Activated T-helper 17 cell treated with anti-CD3 and anti-CD28 coated beads, Interleukin-2, amount 50 U/mL, for 72 hours (primary cell): ENCODE measurements at regions not wholly inside any gene's neighbourhood (a gene's known extent, or its start where the extent isn't known, plus 50 kb on each side); places are given as distances from the start of the nearest gene placed in this dataset.
"Not testable (repeated sequence)": the region's sequence is repeated elsewhere in the genome, so short reads cannot be mapped to it uniquely, and the experiment has no call there.

Source experiments
- ATAC-seq: fragments of 150-1000 bp; cut with Tn5 transposase; replicated peaks from 2 replicates; pipeline ENCODE4 v1.10.0; 2021; ENCODE audit warnings: mild to moderate bottlenecking, moderate library complexity
- H3K27ac Mint-ChIP-seq: one replicate; pipeline ENCODE4 v1.8.0; 2022; ENCODE audit warnings: mixed read lengths
- H3K27me3 Mint-ChIP-seq: one replicate; pipeline ENCODE4 v1.8.0; 2022; ENCODE audit warnings: mixed read lengths
- H3K36me3 Mint-ChIP-seq: one replicate; pipeline ENCODE4 v1.8.0; 2022; ENCODE audit warnings: low read depth, mild to moderate bottlenecking, mixed read lengths
- H3K4me1 Mint-ChIP-seq: one replicate; pipeline ENCODE4 v1.8.0; 2022; ENCODE audit warnings: mixed read lengths
- H3K4me3 Mint-ChIP-seq: one replicate; pipeline ENCODE4 v1.8.0; 2022; ENCODE audit warnings: mild to moderate bottlenecking, mixed read lengths
- H3K9me3 Mint-ChIP-seq: one replicate; pipeline ENCODE4 v1.8.0; 2022; ENCODE audit warnings: mixed read lengths

DNA sequence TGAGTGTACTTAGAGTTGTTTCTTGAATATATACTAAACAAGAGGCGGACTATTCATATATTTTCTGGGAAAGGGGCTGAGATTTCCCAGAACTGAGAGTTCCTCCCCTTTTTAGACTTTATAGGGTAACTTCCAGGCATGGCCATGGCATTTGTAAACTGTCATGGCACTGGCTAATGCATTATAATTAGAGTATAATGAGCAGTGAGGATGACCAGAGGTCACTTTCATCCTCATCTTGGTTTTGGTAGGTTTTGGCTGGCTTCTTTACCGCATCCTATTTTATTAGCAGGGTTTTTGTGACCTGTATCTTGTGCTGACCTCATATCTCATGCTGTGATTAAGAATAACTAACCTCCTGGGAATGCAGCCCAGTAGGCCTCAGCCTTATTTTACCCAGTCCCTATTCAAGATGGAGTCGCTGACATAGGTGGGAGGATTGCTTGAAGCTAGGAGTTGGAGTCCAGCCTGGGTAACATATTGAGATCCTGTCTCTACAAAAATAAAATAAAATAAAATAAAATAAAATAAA is 91.4 kb downstream of the MOBP start:
- H3K4me1 Mint-ChIP-seq, result no peaks in the 10 kb centered on the region
- no peaks in the 10 kb centered on the region for H3K36me3 Mint-ChIP-seq
- H3K4me3 Mint-ChIP-seq, result no peak overlapping the region
- no peak overlapping the region for H3K27ac Mint-ChIP-seq
- H3K27me3 Mint-ChIP-seq, result peaks cover 4% of the 10 kb centered on the region
- no peak for ATAC-seq
- H3K9me3 Mint-ChIP-seq, result peaks cover 4% of the 10 kb centered on the region

DNA sequence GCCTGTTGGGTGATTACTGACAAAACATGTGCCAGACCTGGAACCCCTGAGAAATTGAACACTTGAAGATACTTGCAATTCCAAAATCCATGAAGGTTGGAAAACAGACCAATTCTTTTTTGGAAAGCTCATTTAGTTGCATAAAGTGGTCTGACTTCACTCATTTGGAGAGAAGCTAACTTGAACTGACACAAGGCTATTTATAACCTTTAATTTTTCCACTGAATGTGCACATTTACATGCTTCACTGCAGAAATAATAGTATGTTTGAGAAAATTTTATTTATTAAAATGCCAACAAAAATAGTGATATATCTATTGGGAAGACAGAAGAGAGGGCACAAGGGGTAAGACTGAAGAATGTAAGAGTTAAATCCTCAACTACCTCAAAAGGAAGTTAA is 92.1 kb downstream of the MOBP start:
- Mint-ChIP-seq H3K4me3 (no peak overlapping the region), H3K27ac (no peak overlapping the region)

DNA sequence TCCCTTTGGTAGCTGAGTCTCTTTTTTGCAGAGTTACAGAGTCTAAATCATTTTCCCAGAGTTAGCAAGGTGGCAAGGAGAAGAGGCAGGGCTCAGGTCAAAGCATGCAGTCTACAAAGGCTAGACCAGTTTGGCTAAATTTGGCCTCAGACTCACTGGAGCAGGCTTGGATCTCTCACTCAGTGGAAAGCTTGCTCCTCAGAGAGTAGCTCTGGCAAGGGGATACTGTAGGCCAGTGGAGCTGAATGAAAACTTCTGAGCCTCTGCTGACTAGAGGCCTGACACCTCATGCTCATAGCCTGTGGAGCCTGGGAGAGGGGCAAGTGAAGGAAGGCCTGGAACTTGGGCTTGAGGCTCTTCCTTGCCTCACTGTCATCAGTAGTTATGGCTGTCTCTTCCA is 101.0 kb downstream of the MOBP start:
- no peak for ATAC-seq
- Mint-ChIP-seq H3K4me1 (no peaks in the 10 kb centered on the region), H3K27me3 (peaks cover 9% of the 10 kb centered on the region), H3K9me3 (no peaks in the 10 kb centered on the region), H3K36me3 (no peaks in the 10 kb centered on the region), H3K27ac (no peak overlapping the region), H3K4me3 (no peak overlapping the region)

More for the DNA sequence above, 92.1 kb downstream of the MOBP start:
- H3K9me3 Mint-ChIP-seq, result no peaks in the 10 kb centered on the region
- no peaks in the 10 kb centered on the region for H3K36me3 Mint-ChIP-seq
- no peak for ATAC-seq
- peaks cover 4% of the 10 kb centered on the region for H3K27me3 Mint-ChIP-seq
- H3K4me1 Mint-ChIP-seq, result no peaks in the 10 kb centered on the region

DNA sequence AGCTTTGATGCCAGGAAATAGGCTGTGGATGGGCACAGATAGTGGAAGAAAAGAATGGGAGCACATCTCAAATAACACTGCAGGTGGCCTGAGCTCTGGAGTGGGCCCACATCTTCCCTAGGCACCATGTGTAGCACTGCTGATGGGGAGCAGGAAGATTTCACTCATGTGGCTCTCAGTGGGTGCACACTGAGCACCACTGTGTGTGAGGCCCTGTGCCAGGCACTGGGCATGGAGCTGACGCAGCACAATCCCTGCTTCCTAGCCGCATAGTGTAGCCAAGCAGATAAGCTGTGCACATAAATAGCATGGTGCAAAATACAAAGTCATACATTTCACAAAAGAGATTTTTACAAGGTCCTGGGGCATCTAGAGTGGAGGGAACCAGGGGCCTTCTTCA is 101.6 kb downstream of the MOBP start:
- no peak overlapping the region for H3K27ac Mint-ChIP-seq
- no peaks in the 10 kb centered on the region for H3K36me3 Mint-ChIP-seq
- no peak overlapping the region for H3K4me3 Mint-ChIP-seq
- H3K27me3 Mint-ChIP-seq, result peaks cover 11% of the 10 kb centered on the region
- no peak for ATAC-seq
- H3K4me1 Mint-ChIP-seq, result no peaks in the 10 kb centered on the region
- no peaks in the 10 kb centered on the region for H3K9me3 Mint-ChIP-seq

DNA sequence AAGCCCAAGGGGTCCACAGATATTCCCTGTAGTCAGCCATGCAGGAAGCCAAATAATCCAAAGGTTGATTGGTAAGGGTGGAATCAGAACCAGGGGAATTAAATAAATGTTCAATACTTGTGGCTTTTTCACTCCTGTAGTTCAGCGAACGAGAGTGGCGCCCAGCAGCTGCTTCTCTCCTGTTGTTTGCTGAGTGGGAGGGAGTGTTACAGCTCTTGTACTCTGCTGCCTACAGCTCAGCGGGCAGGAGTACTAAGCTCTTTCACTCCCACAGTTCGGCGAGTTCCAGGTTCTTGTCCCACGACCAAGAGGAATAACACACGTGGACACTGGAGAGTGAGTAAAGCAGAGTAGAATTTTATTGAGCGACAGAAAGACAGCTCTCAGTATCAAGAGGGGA is 105.9 kb downstream of the MOBP start:
- H3K36me3 Mint-ChIP-seq, result no peaks in the 10 kb centered on the region
- H3K27ac Mint-ChIP-seq, result no peak overlapping the region
- H3K9me3 Mint-ChIP-seq, result no peaks in the 10 kb centered on the region
- ATAC-seq, result no peak
- H3K4me1 Mint-ChIP-seq, result no peaks in the 10 kb centered on the region
- no peak overlapping the region for H3K4me3 Mint-ChIP-seq
- peaks cover 8% of the 10 kb centered on the region for H3K27me3 Mint-ChIP-seq

DNA sequence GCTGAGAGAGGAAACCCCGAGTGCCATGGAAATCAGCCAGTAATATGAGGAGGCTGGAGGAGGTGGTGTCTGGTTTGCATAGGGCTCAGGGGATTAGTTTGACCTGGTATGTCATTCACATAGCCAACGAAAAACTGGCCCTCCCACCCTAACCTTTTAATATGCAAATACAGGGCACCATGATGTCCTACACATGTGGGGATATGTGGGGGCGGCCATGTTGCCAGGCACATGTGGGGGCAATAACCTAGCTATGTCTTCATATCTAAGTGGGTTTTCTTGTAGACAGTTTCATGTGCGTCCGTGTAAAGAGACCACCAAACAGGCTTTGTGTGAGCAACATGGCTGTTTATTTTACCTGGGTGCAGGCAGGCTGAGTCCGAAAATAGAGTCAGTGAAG is 110.1 kb downstream of the MOBP start:
- Mint-ChIP-seq H3K36me3 (no peaks in the 10 kb centered on the region), H3K27me3 (peaks cover 31% of the 10 kb centered on the region), H3K4me3 (no peak overlapping the region), H3K9me3 (no peaks in the 10 kb centered on the region), H3K27ac (no peak overlapping the region), H3K4me1 (no peaks in the 10 kb centered on the region)
- ATAC-seq, result no peak

DNA sequence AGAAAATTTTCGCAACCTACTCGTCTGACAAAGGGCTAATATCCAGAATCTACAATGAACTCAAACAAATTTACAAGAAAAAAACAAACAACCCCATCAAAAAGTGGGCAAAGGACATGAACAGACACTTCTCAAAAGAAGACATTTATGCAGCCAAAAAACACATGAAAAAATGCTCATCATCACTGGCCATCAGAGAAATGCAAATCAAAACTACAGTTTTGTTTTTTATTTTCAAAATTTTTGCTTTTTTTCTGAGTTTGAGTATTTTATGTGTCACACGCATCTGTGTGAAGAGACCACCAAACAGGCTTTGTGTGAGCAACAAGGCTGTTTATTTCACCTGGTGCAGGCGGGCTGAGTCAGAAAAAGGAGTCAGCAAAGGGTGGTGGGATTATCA is 118.7 kb downstream of the MOBP start:
- H3K27ac Mint-ChIP-seq, ATAC-seq, H3K4me3 Mint-ChIP-seq, H3K4me1 Mint-ChIP-seq, H3K9me3 Mint-ChIP-seq, H3K36me3 Mint-ChIP-seq: not testable (repeated sequence)
- H3K27me3 Mint-ChIP-seq, result peaks cover 11% of the 10 kb centered on the region

DNA sequence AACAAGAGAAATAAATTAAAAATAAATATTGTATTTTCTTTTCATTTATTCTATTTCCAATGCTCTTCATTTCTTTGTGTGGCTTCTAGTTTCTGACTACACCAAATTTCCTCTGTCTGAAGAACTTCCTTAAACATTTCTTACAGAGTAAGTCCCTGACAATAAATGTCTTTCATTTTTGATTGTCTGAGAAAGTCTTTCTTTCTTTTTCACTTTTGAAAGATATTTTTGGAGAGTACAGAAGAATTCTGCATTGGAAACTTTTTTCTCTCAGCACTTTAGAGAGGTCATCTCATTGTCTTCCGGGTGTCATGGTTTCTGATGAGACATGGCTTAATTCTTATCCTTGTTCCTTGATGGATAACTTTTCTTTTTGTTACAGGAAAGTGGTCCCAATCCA is 119.6 kb downstream of the MOBP start:
- peaks cover 4% of the 10 kb centered on the region for H3K27me3 Mint-ChIP-seq
- H3K4me3 Mint-ChIP-seq, result no peak overlapping the region
- H3K4me1 Mint-ChIP-seq, result no peaks in the 10 kb centered on the region
- H3K9me3 Mint-ChIP-seq, result no peaks in the 10 kb centered on the region
- H3K36me3 Mint-ChIP-seq, result no peaks in the 10 kb centered on the region
- ATAC-seq, result no peak
- no peak overlapping the region for H3K27ac Mint-ChIP-seq

DNA sequence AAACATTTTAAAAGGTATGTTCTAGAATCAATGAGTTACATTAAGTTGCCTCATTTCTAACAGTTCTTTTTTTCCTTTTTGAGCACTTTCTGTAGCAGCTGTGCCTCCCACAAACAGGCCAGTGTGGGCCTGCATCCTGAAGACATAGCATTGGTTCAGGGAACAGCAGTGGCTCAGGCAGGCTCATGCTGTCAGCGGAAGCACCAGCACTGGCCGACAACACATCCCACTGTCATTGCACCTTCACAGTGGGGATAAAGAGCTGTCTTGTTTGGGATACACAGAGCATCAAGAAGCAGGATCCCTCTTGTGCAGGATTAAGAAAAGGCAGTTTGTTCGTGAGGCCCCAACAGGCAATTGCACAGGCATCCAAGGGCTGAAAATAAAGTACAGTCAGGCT is 123.3 kb downstream of the MOBP start:
- no peaks in the 10 kb centered on the region for H3K4me1 Mint-ChIP-seq
- H3K9me3 Mint-ChIP-seq, result no peaks in the 10 kb centered on the region
- H3K27ac Mint-ChIP-seq, result no peak overlapping the region
- H3K36me3 Mint-ChIP-seq, result no peaks in the 10 kb centered on the region
- no peak overlapping the region for H3K4me3 Mint-ChIP-seq
- peaks cover 4% of the 10 kb centered on the region for H3K27me3 Mint-ChIP-seq
- ATAC-seq, result no peak

DNA sequence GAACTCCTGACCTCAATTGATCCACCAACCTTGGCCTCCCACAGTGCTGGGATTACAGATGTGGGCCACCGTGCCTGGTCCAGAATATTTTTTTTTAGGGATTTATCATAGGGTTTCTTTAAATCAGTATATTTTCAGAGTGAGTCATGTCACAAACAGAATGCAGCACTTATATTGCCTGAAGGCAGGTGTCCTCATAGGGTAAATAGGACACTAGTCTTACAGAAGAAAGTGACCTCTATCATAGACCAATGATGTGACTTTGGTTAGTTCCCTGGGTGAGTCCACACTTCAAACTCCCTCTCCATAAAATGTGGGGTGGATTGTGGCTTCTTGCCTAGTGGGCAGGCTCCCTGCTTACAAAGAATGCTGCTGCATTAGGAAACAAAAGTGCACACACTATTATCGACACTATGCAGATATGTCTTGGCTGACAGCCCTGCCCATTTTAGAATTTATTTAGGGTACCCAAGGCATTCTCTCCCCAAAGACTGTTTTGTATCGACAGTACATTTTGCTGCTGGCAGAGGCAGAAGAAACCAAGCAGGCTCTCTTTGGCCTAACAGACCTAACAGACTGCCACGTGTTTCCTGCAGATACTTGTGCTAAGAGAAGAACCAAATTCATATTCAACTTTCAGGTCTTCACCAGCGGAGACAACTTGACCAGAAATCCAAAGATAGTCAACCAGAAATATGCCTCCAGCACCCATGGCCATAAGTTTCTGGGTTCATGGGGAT is 125.0 kb downstream of the MOBP start:
- Mint-ChIP-seq H3K27ac (no peak overlapping the region), H3K4me1 (no peaks in the 10 kb centered on the region)

DNA sequence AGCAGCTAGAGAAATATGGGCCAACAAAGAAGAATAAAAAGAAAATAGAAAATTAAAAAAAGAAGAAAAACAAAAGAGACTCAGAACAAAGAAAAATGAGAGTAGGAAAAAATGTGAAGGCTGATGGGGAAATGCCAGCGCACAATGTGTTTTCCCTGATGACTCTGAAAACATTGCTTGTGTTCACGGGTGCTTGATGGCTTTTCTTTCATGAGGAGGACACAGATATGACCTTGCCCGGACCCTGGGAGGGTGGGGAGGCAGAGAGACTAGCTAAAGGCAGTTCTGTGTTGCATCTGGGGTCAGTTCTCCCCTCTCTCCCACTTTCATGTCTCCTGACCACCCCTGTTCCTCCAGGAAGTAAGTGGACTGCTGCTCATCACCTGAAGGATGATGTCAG is 125.9 kb downstream of the MOBP start:
- Mint-ChIP-seq H3K4me3 (no peak overlapping the region), H3K9me3 (no peaks in the 10 kb centered on the region), H3K27me3 (peaks cover 4% of the 10 kb centered on the region), H3K4me1 (no peaks in the 10 kb centered on the region), H3K27ac (no peak overlapping the region), H3K36me3 (no peaks in the 10 kb centered on the region)
- no peak for ATAC-seq

More for the DNA sequence above, 125.0 kb downstream of the MOBP start:
- Mint-ChIP-seq H3K9me3 (no peaks in the 10 kb centered on the region), H3K27me3 (peaks cover 4% of the 10 kb centered on the region), H3K36me3 (no peaks in the 10 kb centered on the region), H3K4me3 (no peak overlapping the region)
- no peak for ATAC-seq

DNA sequence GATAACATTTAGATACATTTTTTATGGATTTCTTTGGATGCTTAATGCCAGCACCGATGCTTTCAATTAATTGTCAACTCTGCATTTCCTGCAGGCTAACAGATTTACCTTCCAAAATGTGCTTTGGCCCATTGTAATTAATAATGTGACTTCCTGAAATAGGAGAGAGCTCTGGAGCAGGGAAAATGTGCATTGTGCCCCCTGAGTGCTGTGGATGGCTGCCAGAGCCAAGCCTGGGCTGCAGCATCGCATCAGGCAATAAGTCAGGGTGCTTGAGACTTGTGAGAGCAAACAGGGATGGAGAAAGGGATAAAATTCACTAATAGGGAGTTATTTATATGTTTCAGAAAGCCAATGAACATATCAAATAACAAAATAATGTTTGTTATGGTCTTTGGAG is 133.8 kb downstream of the MOBP start:
- Mint-ChIP-seq H3K4me3 (no peak overlapping the region), H3K9me3 (no peaks in the 10 kb centered on the region), H3K27ac (no peak overlapping the region), H3K4me1 (no peaks in the 10 kb centered on the region), H3K36me3 (no peaks in the 10 kb centered on the region), H3K27me3 (peaks cover 12% of the 10 kb centered on the region)
- ATAC-seq, result no peak

DNA sequence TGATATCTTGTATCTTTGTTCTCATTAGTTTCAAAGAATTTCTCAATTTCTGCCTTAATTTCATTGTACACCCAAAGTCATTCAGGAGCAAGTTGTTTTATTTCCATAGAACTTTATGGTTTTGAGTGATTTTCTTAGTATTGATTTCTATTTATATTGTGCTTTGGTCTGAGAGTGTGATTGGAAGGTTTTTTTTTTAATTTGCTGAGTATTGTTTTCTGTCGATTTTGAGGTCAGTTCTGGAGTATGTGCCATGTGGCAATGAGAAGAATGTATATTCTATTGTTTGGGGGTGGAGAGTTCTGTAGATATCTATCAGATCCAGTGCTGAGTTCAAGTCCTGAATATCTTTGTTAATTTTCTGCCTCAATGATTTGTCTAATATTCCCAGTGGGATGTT is 138.4 kb downstream of the MOBP start:
- Mint-ChIP-seq H3K4me3 (no peak overlapping the region), H3K9me3 (no peaks in the 10 kb centered on the region), H3K4me1 (no peaks in the 10 kb centered on the region), H3K27me3 (peaks cover 23% of the 10 kb centered on the region), H3K36me3 (no peaks in the 10 kb centered on the region), H3K27ac (no peak overlapping the region)
- no peak for ATAC-seq

DNA sequence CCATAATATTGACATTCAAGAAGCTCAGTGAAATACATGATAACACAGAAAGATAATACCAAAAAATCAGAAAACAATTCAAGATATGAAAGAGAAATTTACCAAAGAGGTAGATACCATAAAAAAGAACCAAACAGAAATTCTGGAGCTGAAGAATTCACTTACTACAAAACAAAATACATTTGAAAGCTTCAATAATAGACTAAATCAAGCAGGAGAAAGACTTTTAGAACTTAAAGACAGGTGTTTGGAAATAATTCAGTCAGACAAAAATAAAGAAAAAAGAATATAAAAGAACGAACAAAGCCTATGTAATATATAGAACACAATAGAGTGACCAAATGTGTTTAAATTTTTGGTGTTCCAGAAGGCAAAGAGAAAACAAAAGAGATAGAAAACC is 158.7 kb downstream of the MOBP start:
- Mint-ChIP-seq H3K4me1 (no peaks in the 10 kb centered on the region), H3K4me3 (no peak overlapping the region), H3K9me3 (peaks cover 13% of the 10 kb centered on the region), H3K36me3 (no peaks in the 10 kb centered on the region), H3K27me3 (peaks cover 10% of the 10 kb centered on the region), H3K27ac (no peak overlapping the region)
- no peak for ATAC-seq

DNA sequence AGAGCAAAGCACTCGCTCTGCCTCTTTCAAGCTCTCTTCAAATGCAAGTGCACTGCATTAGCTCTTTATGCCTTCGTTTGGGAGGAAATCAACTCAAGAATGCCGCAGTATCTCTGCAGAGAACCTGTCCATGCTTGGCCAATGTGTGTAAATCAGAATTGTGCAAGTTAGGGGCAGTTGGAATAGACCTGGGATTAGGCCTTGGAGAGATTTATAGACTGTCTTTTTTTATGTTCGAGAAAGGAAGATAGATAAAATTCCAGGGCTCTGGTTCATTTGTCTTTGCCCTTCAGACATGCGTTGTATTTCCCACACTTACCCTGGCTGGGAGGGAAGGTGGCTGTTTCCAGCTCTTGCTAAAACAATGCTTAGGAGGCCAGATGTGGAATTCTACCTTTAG is 163.7 kb downstream of the MOBP start:
- Mint-ChIP-seq H3K27me3 (peaks cover 8% of the 10 kb centered on the region), H3K9me3 (peaks cover 5% of the 10 kb centered on the region), H3K4me3 (no peak overlapping the region), H3K27ac (no peak overlapping the region), H3K4me1 (no peaks in the 10 kb centered on the region), H3K36me3 (no peaks in the 10 kb centered on the region)
- ATAC-seq, result no peak

DNA sequence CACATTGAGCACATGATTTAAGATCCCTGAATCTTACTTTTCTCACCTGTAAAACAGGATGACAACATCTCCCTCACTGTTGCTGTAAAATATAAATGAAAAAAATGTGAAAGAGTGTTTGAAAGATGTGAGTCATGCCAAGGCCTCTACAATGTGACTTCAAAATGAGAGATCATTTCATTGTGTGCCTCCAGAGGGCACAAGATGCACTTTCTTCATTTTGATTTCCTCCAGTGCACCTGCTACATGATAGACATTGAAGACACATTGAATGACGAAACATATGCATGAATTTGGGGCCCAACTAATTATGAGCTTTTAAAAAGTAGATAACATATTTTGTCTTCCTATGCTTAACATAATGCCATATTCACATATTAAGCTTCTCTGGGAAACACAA is 170.3 kb downstream of the MOBP start:
- H3K4me3 Mint-ChIP-seq, result no peak overlapping the region
- H3K27ac Mint-ChIP-seq, result no peak overlapping the region
- peak; percentile 31 for ATAC-seq
- H3K4me1 Mint-ChIP-seq, result peaks cover 5% of the 10 kb centered on the region
- H3K27me3 Mint-ChIP-seq, result peaks cover 17% of the 10 kb centered on the region
- no peaks in the 10 kb centered on the region for H3K9me3 Mint-ChIP-seq
- H3K36me3 Mint-ChIP-seq, result no peaks in the 10 kb centered on the region
